ENCODE measurements at regions not wholly inside any gene's neighbourhood (a gene's known extent, or its start where the extent isn't known, plus 50 kb on each side); places are given as distances from the start of the nearest gene placed in this dataset.

- no peak for DNase-seq (ENCODE audit: low read depth)
Observed at GRCh38 chr1:36542962-36543515, 60.3 kb upstream of the CSF3R start.

- no peak for DNase-seq (ENCODE audit: low read depth)
Observed at GRCh38 chr1:36542024-36542961, 59.6 kb upstream of the CSF3R start.

DNA sequence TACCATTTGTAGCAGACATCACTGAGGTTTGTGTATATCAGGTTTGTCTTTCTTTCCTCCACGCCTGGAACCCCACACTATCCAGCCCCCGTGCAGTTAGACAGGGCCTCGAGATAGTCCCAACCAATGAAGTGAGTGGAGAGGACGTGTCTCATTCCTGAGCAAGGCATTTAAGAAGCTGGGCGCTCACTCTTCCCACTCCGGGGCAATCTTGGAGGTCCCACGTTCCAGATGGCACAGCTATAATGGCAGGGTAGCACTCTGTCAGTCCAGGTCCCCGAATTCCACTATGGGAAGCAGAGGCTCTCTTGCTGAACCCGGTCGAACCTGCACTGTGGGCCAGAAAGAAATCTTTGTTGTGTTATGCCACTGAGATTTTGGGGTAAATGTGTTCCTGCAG, 57.3 kb upstream of the CSF3R start:
- no peak for DNase-seq (ENCODE audit: low read depth)

DNA sequence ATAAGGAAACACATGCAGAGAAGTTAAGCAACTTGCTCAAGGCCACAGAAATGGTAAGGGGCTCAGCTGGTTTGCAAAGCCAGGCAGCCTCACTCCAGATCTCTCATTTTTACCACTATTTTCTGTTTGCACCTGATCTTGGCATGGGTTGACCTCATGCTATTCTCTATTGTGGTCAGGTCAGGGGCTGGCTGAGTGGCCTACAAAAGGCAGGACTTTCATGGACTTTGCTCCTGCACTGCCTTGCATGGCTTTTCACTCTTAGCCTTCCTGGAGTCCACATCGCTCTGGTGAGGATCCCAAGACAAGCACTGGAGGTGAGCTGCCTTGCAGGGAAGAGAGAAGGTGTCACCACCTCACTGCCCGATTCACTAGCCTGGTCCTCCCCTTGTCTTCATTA, 56.8 kb upstream of the CSF3R start:
- no peak for DNase-seq (ENCODE audit: low read depth)

- DNase-seq (ENCODE audit: low read depth) = no peak
Observed at GRCh38 chr1:36537991-36538390, 55.3 kb upstream of the CSF3R start.

GRCh38 chr1:36537190-36537768, 54.6 kb upstream of the CSF3R start:
- DNase-seq (ENCODE audit: low read depth) = no peak

DNA sequence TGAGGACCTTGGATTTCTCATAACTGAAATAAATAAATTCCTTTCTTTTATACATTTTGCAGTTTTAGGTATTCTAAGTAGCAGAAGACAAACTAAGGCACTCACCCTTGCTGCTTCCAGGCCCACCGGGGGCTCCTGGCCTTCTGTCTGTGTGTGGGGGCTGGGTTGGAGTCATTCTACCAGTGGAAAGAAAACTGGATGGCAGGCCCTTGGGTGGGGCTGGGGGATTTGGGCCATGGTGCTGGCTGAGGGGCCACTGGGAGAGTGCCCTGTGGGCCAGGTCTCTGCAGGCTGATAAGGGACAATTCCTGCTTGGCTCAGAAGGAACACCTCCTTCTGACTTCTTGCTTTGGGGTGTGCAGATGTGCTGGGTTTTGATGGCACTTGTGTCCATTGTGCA, 54.0 kb upstream of the CSF3R start:
- no peak for DNase-seq (ENCODE audit: low read depth)

DNA sequence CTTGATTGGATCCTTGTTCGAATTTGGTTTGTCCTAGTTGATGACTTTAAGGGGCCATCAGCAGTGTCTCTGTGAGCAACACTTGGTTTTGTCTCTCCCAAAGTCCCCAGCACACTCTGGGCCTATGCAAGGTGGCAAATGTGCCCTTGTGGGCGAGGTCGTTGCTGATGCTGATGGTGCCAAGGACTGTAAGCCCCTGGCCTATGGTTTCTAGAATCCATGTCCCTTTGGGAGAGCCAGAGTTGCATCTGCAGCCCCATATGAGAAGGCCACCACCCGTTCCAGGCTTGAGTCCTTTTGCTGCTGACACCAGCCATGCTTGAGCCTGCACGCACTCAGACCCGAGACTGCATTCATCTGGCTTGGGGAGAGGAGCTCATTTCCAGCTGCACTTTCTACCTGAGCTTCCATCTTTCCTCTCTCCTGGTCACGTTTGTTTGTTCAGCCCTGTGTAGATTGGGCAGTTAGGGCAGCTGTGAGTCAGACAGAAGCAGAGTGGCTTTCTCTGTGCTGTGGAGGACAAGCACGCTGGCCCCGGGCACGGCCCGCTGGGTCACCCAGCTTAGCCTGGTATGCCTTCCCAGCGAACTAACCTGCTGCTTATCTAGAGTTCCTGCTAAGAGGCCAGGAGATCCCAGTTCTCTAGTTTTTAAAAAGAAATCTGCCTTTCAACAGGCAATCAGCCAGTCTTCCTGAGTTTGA, 52.1 kb upstream of the CSF3R start:
- DNase-seq (ENCODE audit: low read depth) = no peak

DNA sequence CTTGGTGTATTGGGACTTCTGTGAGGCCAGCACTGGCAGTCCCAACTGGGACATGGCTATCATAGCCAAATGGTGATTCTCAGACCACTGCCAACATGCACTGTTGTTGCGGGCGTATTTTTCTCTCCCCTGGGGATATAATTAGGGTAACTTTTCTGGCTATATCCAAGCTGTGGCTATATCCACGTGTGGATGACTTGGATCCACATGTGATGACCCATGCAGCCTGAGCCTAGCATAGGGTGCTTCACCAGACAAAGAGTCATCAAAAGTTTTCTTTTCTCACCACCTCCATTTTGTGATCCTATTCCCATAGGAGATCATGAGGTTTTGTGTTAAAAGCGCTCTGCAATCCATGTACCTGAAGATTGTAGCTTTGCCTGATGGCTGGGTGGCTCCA, 51.2 kb upstream of the CSF3R start:
- no peak for DNase-seq (ENCODE audit: low read depth)

DNA sequence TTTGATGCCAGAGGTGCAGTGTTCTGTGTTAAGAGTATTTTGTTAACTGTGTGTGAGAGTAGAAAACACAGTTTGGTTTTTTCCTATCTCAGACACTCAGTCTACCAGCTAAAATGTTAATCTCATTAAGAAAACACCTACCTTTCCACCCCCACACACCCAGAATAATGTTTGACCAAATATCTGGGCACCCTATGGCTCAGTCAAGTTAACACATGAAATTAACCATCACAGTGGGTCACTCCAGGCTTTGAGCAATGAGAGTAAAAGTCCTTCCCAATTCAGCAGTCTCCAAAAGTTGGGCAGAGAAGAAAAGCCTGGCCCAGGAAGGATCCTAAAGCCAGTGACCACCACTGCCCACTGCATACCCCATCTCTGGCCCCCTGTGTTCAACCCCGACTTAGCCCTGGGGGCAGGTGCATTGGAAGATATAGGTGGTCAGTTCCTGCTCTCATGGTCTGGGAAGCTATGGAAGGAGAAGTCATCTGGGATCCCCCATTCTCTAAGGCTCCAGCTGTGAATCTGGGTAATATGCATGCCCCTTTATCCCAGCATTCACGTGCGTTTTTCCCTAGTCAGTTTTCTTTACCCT, 50.2 kb upstream of the CSF3R start:
- DNase-seq (ENCODE audit: low read depth) = no peak

All from fibroblast of the conjunctiva (primary cell).